Upper lobe of left lung (tissue), 4 donors: ENCODE measurements at regions not wholly inside any gene's neighbourhood (a gene's known extent, or its start where the extent isn't known, plus 50 kb on each side); places are given as distances from the start of the nearest gene placed in this dataset.

Experiments used
- EP300 ChIP-seq, 4 donors: sonication (generic); formaldehyde crosslinking; IDR thresholded peaks; one replicate each; pipeline ENCODE4 v1.5.1; 2017; ENCODE audit warnings: antibody characterized with exemption in 4 of 4, control low read depth in 2 of 4
- TF ChIP-seq, protein P1 (sequence below), 6 experiments: fragments of 450-650 bp in 4 of 6; fragments of 200-600 bp in 2 of 6; sonication (generic) in 2 of 6; IDR thresholded peaks; one replicate each; pipeline ENCODE4 v1.5.1; 2016 to 2019; ENCODE audit warnings: antibody characterized with exemption in 6 of 6

DNA sequence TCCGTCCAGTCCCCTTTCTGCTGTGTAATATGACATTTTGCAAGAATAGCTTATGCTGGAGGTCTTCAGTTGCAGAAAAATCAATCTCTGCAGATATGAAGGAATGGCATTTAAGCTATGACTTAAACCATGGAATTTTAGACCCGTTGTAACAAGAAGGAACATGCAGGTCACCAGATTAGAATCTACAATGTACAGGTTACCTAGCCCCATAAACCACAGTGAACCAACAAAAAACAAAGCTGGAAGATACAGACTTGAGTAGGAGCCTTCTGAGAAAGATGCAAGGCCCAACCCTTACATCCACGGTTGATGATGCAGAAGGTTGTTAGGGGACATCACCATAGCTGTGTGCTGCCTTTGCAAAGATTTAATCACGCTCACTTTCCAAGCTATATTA lies 132.5 kb downstream of the WT1 start:
- TF ChIP-seq, protein P1, sequence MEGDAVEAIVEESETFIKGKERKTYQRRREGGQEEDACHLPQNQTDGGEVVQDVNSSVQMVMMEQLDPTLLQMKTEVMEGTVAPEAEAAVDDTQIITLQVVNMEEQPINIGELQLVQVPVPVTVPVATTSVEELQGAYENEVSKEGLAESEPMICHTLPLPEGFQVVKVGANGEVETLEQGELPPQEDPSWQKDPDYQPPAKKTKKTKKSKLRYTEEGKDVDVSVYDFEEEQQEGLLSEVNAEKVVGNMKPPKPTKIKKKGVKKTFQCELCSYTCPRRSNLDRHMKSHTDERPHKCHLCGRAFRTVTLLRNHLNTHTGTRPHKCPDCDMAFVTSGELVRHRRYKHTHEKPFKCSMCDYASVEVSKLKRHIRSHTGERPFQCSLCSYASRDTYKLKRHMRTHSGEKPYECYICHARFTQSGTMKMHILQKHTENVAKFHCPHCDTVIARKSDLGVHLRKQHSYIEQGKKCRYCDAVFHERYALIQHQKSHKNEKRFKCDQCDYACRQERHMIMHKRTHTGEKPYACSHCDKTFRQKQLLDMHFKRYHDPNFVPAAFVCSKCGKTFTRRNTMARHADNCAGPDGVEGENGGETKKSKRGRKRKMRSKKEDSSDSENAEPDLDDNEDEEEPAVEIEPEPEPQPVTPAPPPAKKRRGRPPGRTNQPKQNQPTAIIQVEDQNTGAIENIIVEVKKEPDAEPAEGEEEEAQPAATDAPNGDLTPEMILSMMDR (IDR thresholded peaks at IDR 0.05): no peak
- no peak for TF ChIP-seq EP300 (IDR thresholded peaks at IDR 0.05)
